ENCODE measurements at regions not wholly inside any gene's neighbourhood (a gene's known extent, or its start where the extent isn't known, plus 50 kb on each side); places are given as distances from the start of the nearest gene placed in this dataset.

DNA sequence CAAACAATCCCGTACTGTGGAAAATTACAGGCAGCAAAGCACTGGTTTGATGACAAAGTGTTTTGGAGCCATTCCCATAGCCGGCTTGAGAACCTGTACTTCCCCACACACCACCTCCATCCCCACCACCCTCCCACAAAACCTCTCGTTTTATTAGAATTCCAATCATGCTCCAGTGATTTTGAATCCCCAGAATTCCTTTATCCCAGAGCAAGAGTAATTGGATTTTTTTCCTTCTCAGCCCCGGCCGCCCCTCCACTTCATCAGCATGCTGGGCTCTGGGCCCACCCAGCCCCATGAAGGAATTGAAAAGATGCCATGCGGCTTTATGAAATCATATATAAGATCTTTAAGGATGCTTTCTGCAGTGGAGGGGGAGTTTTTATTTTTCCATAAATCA is 136.6 kb downstream of the OMA1 start:
- TF ChIP-seq, protein P1, sequence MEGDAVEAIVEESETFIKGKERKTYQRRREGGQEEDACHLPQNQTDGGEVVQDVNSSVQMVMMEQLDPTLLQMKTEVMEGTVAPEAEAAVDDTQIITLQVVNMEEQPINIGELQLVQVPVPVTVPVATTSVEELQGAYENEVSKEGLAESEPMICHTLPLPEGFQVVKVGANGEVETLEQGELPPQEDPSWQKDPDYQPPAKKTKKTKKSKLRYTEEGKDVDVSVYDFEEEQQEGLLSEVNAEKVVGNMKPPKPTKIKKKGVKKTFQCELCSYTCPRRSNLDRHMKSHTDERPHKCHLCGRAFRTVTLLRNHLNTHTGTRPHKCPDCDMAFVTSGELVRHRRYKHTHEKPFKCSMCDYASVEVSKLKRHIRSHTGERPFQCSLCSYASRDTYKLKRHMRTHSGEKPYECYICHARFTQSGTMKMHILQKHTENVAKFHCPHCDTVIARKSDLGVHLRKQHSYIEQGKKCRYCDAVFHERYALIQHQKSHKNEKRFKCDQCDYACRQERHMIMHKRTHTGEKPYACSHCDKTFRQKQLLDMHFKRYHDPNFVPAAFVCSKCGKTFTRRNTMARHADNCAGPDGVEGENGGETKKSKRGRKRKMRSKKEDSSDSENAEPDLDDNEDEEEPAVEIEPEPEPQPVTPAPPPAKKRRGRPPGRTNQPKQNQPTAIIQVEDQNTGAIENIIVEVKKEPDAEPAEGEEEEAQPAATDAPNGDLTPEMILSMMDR (IDR thresholded peaks at IDR 0.05), result no peak
- TF ChIP-seq EP300 (IDR thresholded peaks at IDR 0.05) (no peak), POLR2A (IDR thresholded peaks at IDR 0.05) (no peak), POLR2AphosphoS5 (IDR thresholded peaks at IDR 0.05) (no peak)
